ENCODE measurements at regions not wholly inside any gene's neighbourhood (a gene's known extent, or its start where the extent isn't known, plus 50 kb on each side); places are given as distances from the start of the nearest gene placed in this dataset.

DNA sequence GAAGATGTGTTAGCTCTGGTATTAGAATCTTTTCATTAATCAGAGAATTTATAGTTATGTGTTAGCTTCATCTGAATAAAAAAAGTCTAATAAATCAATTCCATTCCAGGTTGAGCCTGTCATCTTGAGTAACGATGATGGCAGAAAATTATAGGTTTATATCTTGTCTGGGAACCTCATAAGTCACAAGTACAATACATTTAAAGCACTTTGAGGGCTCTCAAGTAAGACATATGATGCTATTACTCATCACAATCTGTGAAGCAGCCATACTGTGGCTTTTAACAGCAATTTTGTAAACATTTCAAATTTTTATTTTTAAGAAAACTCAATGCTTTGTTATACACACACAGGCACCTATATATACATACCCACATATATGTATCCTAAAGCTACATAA lies 484.1 kb upstream of the VRK2 start:
- H3K36me3 ChIP-seq = no peaks in the 10 kb centered on the region
- no peaks in the 10 kb centered on the region for H3K9me3 ChIP-seq

DNA sequence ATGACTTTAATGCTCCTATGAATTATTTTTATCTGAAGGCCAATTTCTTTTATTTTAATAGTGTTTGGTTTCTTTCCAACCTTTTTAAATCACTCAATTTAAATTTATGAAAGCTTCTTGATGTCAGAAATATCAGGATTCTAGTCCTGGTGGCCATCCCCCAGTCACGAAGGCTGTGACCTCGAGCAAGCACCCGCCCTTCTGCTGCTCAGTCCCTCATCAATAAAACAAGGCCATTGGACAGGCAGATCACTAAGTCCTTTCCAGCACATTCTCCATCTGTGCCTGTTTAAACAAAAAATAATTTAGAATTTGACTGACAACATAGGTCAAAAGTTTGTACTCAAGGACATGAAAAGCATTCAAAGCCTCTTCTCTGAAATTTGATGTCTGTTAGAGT lies 483.6 kb upstream of the VRK2 start:
- H3K9me3 ChIP-seq = no peaks in the 10 kb centered on the region
- no peak overlapping the region for H3K27ac ChIP-seq
- no peaks in the 10 kb centered on the region for H3K27me3 ChIP-seq
- no peaks in the 10 kb centered on the region for H3K4me1 ChIP-seq (ENCODE audit: control insufficient read depth in 1 of 2, insufficient read depth in 1 of 2, low read depth in 1 of 2, low read length in 1 of 2)
- no peak overlapping the region for H3K4me3 ChIP-seq (ENCODE audit: low read depth in 1 of 2, low read length in 1 of 2)
- H3K36me3 ChIP-seq = no peaks in the 10 kb centered on the region
- TF ChIP-seq, protein P1, sequence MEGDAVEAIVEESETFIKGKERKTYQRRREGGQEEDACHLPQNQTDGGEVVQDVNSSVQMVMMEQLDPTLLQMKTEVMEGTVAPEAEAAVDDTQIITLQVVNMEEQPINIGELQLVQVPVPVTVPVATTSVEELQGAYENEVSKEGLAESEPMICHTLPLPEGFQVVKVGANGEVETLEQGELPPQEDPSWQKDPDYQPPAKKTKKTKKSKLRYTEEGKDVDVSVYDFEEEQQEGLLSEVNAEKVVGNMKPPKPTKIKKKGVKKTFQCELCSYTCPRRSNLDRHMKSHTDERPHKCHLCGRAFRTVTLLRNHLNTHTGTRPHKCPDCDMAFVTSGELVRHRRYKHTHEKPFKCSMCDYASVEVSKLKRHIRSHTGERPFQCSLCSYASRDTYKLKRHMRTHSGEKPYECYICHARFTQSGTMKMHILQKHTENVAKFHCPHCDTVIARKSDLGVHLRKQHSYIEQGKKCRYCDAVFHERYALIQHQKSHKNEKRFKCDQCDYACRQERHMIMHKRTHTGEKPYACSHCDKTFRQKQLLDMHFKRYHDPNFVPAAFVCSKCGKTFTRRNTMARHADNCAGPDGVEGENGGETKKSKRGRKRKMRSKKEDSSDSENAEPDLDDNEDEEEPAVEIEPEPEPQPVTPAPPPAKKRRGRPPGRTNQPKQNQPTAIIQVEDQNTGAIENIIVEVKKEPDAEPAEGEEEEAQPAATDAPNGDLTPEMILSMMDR (IDR thresholded peaks at IDR 0.05) = no peak

More for the DNA sequence above, 484.1 kb upstream of the VRK2 start:
- Histone ChIP-seq H3K4me3 (ENCODE audit: low read depth in 1 of 2, low read length in 1 of 2) (no peak overlapping the region), H3K27ac (no peak overlapping the region), H3K4me1 (ENCODE audit: control insufficient read depth in 1 of 2, insufficient read depth in 1 of 2, low read depth in 1 of 2, low read length in 1 of 2) (no peaks in the 10 kb centered on the region), H3K27me3 (no peaks in the 10 kb centered on the region)
- TF ChIP-seq, protein P1 (IDR thresholded peaks at IDR 0.05) = no peak

DNA sequence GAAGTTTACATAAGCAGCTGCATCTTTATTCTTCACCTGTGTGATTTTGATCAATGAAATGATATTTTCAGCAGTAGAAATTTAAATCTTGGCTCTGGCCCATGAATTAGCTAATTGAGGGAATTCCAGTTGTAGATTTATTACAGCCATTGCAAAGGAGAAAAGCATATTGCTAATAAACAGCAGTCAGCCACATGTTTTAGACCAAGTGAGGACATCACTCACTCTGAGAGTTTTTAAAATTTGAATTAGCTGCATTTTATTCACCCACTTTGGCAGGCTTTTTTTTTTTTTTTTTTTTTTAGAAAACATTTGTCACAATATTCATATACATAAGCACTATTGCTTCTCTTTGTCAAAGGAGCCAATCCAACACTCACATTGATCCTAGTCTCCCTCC lies 479.4 kb upstream of the VRK2 start:
- Histone ChIP-seq H3K36me3 (no peaks in the 10 kb centered on the region), H3K27me3 (no peaks in the 10 kb centered on the region), H3K4me3 (ENCODE audit: low read depth in 1 of 2, low read length in 1 of 2) (no peak overlapping the region), H3K27ac (no peak overlapping the region), H3K9me3 (no peaks in the 10 kb centered on the region), H3K4me1 (ENCODE audit: control insufficient read depth in 1 of 2, insufficient read depth in 1 of 2, low read depth in 1 of 2, low read length in 1 of 2) (no peaks in the 10 kb centered on the region)
- TF ChIP-seq, protein P1 (IDR thresholded peaks at IDR 0.05) = no peak

DNA sequence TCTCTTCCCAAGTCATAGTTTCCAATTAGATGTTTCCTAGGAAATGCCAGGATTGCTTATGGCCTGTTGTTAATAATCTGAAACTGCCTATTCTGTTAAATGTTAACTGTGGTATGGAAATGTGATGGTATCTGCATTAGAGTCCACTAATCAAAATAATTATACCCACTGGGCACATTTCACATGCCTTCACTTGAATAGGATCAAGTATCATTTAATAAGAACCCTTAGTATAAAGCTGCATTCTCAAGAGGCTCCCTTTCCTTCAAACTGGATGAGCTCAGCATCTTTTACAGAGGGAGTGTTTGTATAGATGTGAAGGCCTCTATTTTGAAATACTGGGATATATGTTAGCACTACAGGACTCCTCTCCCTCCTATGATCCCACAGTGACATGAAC lies 477.2 kb upstream of the VRK2 start:
- Histone ChIP-seq H3K4me1 (ENCODE audit: control insufficient read depth in 1 of 2, insufficient read depth in 1 of 2, low read depth in 1 of 2, low read length in 1 of 2) (no peaks in the 10 kb centered on the region), H3K27me3 (no peaks in the 10 kb centered on the region), H3K9me3 (no peaks in the 10 kb centered on the region), H3K4me3 (ENCODE audit: low read depth in 1 of 2, low read length in 1 of 2) (no peak overlapping the region), H3K36me3 (no peaks in the 10 kb centered on the region), H3K27ac (no peak overlapping the region)
- TF ChIP-seq, protein P1 (IDR thresholded peaks at IDR 0.05) = no peak

DNA sequence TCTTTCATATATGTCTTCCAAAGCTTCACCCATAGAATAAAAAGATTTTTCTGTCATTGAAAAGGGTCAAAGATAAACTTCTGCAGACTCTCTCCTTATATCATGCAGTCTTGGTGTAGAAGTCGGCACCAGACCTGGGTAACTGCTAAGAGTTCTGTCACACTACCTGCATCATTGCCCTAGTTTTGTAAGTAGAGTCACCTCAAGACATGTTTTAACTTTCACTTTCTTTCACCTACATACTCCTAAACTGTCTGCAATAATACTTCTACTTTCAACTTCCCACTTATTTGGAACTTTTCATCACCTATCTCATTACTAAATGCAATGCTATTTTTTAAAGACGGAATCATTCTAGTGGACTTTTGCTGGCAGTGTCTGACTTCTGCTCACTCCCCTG lies 475.6 kb upstream of the VRK2 start:
- no peak overlapping the region for H3K4me3 ChIP-seq (ENCODE audit: low read depth in 1 of 2, low read length in 1 of 2)
- no peaks in the 10 kb centered on the region for H3K36me3 ChIP-seq
- TF ChIP-seq, protein P1 (IDR thresholded peaks at IDR 0.05) = no peak

DNA sequence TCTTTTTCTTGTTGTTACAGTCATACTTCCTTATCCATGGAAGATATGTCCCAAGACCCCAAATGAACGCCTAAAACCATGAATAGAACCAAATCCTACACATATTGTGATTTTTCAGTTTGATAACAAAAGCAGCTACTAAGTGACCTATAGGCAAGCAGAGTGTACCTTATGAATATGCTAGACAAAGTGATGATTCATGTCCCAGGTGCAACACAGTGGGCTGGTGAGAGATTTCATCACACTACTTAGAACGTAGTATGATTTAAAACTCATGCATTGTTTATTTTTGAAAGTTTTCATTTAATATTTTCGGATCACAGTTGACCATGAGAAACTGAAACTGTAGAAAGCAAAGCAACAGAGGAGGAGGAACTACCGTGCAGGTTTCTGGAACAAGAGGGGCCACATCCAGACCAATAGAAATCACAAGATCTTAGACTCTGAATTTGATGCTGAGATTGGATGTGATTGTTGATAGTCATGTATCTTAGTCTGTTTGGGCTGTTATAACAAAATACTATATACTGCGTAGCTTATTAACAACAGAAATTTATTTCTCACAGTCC lies 470.8 kb upstream of the VRK2 start:
- H3K9me3 ChIP-seq = no peaks in the 10 kb centered on the region
- H3K4me3 ChIP-seq (ENCODE audit: low read depth in 1 of 2, low read length in 1 of 2) = no peak overlapping the region
- no peak overlapping the region for H3K27ac ChIP-seq
- H3K36me3 ChIP-seq = no peaks in the 10 kb centered on the region
- no peaks in the 10 kb centered on the region for H3K4me1 ChIP-seq (ENCODE audit: control insufficient read depth in 1 of 2, insufficient read depth in 1 of 2, low read depth in 1 of 2, low read length in 1 of 2)
- TF ChIP-seq, protein P1 (IDR thresholded peaks at IDR 0.05) = no peak
- H3K27me3 ChIP-seq = no peaks in the 10 kb centered on the region

More for the DNA sequence above, 475.6 kb upstream of the VRK2 start:
- no peak overlapping the region for H3K27ac ChIP-seq
- no peaks in the 10 kb centered on the region for H3K27me3 ChIP-seq
- no peaks in the 10 kb centered on the region for H3K9me3 ChIP-seq
- H3K4me1 ChIP-seq (ENCODE audit: control insufficient read depth in 1 of 2, insufficient read depth in 1 of 2, low read depth in 1 of 2, low read length in 1 of 2) = no peaks in the 10 kb centered on the region

Measured in neutrophil (primary cell).